Hepatocyte (in vitro differentiated cells): ENCODE measurements at regions not wholly inside any gene's neighbourhood (a gene's known extent, or its start where the extent isn't known, plus 50 kb on each side); places are given as distances from the start of the nearest gene placed in this dataset.

Source experiments
- DNase-seq: peaks from one replicate; pipeline ENCODE4 v3.0.0-alpha.2; 2016; ENCODE audit warnings: low spot score
- H2AFZ ChIP-seq: fragments of 200-600 bp; sonication (generic); 2 replicates; pipeline ENCODE4 v1.6.0; 2016; ENCODE audit warnings: antibody characterized with exemption, mild to moderate bottlenecking
- H3K27ac ChIP-seq: fragments of 200-600 bp; sonication (generic); 2 replicates; pipeline ENCODE4 v1.5.1; 2016; ENCODE audit warnings: mild to moderate bottlenecking
- H3K27me3 ChIP-seq: fragments of 200-600 bp; sonication (generic); 2 replicates; pipeline ENCODE4 v1.6.1; 2016
- H3K36me3 ChIP-seq: fragments of 200-600 bp; sonication (generic); replicated peaks from 2 replicates; pipeline ENCODE4 v1.5.1; 2016; ENCODE audit warnings: low read depth; ENCODE audit not compliant: insufficient read depth
- H3K4me1 ChIP-seq: fragments of 200-600 bp; sonication (generic); 2 replicates; pipeline ENCODE4 v1.5.1; 2016; ENCODE audit warnings: mild to moderate bottlenecking, moderate library complexity; ENCODE audit not compliant: insufficient read depth
- H3K4me2 ChIP-seq: fragments of 200-600 bp; sonication (generic); 2 replicates; pipeline ENCODE4 v1.6.0; 2016
- H3K4me3 ChIP-seq: fragments of 200-600 bp; sonication (generic); 2 replicates; pipeline ENCODE4 v1.5.1; 2016; ENCODE audit warnings: mild to moderate bottlenecking
- H3K79me2 ChIP-seq: fragments of 200-600 bp; sonication (generic); 2 replicates; pipeline ENCODE4 v1.6.0; 2017; ENCODE audit warnings: mild to moderate bottlenecking
- H3K9me2 ChIP-seq: fragments of 200-600 bp; sonication (generic); replicated peaks from 2 replicates; pipeline ENCODE4 v1.6.0; 2017; ENCODE audit warnings: mild to moderate bottlenecking; ENCODE audit not compliant: insufficient read depth
- H3K9me3 ChIP-seq: fragments of 200-600 bp; sonication (generic); 2 replicates; pipeline ENCODE4 v1.5.1; 2016; ENCODE audit warnings: low read depth, mild to moderate bottlenecking
- H4K20me1 ChIP-seq: fragments of 200-600 bp; sonication (generic); 2 replicates; pipeline ENCODE4 v1.6.0; 2016; ENCODE audit warnings: mild to moderate bottlenecking; ENCODE audit not compliant: insufficient read depth, poor library complexity, severe bottlenecking
- CTCF ChIP-seq: fragments of 200-600 bp; sonication (generic); IDR thresholded peaks from 2 replicates; pipeline ENCODE4 v1.5.1; 2016; ENCODE audit warnings: antibody characterized with exemption, mild to moderate bottlenecking; ENCODE audit not compliant: poor library complexity
- EZH2 ChIP-seq: fragments of 200-600 bp; sonication (generic); IDR thresholded peaks from 2 replicates; pipeline ENCODE4 v1.6.1; 2016; ENCODE audit warnings: antibody characterized with exemption, mild to moderate bottlenecking, borderline replicate concordance
- EZH2phosphoT487 ChIP-seq: fragments of 200-600 bp; sonication (generic); IDR thresholded peaks from one replicate; pipeline ENCODE4 v1.6.1; 2018; ENCODE audit warnings: antibody characterized with exemption, mild to moderate bottlenecking, low read depth, moderate library complexity; ENCODE audit not compliant: unreplicated experiment, severe bottlenecking
- WGBS: methylation state at CpG from one replicate; pipeline ENCODE4 v1.1.6; 2016; ENCODE audit warnings: low lambda C conversion rate; ENCODE audit errors: missing lambda C conversion rate; 5-methylcytosine and 5-hydroxymethylcytosine counted together

- Histone ChIP-seq H2AFZ (no peak overlapping the region), H3K79me2 (no peaks in the 10 kb centered on the region), H3K4me2 (no peak overlapping the region), H3K36me3 (no peaks in the 10 kb centered on the region), H3K9me3 (no peaks in the 10 kb centered on the region), H3K4me3 (no peak overlapping the region), H3K9me2 (no peaks in the 10 kb centered on the region), H3K27me3 (no peaks in the 10 kb centered on the region), H4K20me1 (no peaks in the 10 kb centered on the region), H3K27ac (peak overlapping the region; percentile 1), H3K4me1 (peaks cover 8% of the 10 kb centered on the region)
- no peak for DNase-seq
- no peak for TF ChIP-seq CTCF
- TF ChIP-seq EZH2: no peak
- TF ChIP-seq EZH2phosphoT487: no peak
- WGBS: 74% methylated on average over 1 of the region's 1 CpG
Observed at GRCh38 chr6:105595829-105596228, 192.9 kb upstream of the PREP start.

- TF ChIP-seq EZH2phosphoT487 (no peak), EZH2 (no peak), CTCF (no peak)
- H4K20me1 ChIP-seq: no peaks in the 10 kb centered on the region
- no peaks in the 10 kb centered on the region for H3K9me3 ChIP-seq
- DNase-seq: no peak
- no peaks in the 10 kb centered on the region for H3K27me3 ChIP-seq
- no peaks in the 10 kb centered on the region for H3K79me2 ChIP-seq
- H3K4me1 ChIP-seq: peaks cover 8% of the 10 kb centered on the region
- H3K4me2 ChIP-seq: no peak overlapping the region
- no peak overlapping the region for H3K4me3 ChIP-seq
- 92% methylated on average over 4 of the region's 4 CpGs for WGBS
- H2AFZ ChIP-seq: no peak overlapping the region
- H3K36me3 ChIP-seq: no peaks in the 10 kb centered on the region
- no peaks in the 10 kb centered on the region for H3K9me2 ChIP-seq
- H3K27ac ChIP-seq: no peak overlapping the region
Observed at GRCh38 chr6:105594821-105595220, 191.9 kb upstream of the PREP start.

- H4K20me1 ChIP-seq: no peaks in the 10 kb centered on the region
- H3K4me3 ChIP-seq: no peak overlapping the region
- no peaks in the 10 kb centered on the region for H3K36me3 ChIP-seq
- H3K27me3 ChIP-seq: no peaks in the 10 kb centered on the region
- no peak overlapping the region for H2AFZ ChIP-seq
- peak overlapping the region; percentile 36 for H3K27ac ChIP-seq
- TF ChIP-seq EZH2 (no peak), EZH2phosphoT487 (no peak), CTCF (no peak)
- H3K4me1 ChIP-seq: peaks cover 8% of the 10 kb centered on the region
- 46% methylated on average over 4 of the region's 4 CpGs for WGBS
- DNase-seq: no peak
- no peaks in the 10 kb centered on the region for H3K79me2 ChIP-seq
- no peaks in the 10 kb centered on the region for H3K9me3 ChIP-seq
- H3K4me2 ChIP-seq: no peak overlapping the region
- no peaks in the 10 kb centered on the region for H3K9me2 ChIP-seq
Observed at GRCh38 chr6:105593805-105594671, 191.2 kb upstream of the PREP start.
